Left hindlimb (tissue), 1 donor: ENCODE measurements at regions not wholly inside any gene's neighbourhood (a gene's known extent, or its start where the extent isn't known, plus 50 kb on each side); places are given as distances from the start of the nearest gene placed in this dataset.

Source experiments
- DNase-seq: peaks from one replicate; pipeline ENCODE4 v3.0.0-alpha.2; 2018

DNA sequence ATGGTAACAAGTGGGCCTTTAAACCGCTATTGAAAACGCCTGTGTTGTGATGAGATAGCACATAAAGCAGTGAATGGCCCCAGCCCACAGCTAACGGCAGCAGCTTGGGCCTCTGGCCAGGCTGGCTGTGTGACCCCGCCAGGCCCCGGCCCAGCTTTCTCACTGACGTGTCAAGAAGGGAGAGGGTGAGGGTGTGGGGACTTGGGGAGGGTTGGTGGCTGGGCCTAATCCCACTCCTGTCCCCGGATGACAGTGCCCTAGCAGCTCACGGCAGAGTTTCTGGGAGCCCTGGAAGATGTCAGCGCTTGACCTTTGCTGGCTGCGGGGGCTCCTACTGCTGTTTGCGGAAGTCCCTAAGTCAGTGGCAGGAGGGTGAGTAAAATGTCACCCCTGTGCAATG lies 88.9 kb upstream of the SHH start:
- DNase-seq: no peak

DNA sequence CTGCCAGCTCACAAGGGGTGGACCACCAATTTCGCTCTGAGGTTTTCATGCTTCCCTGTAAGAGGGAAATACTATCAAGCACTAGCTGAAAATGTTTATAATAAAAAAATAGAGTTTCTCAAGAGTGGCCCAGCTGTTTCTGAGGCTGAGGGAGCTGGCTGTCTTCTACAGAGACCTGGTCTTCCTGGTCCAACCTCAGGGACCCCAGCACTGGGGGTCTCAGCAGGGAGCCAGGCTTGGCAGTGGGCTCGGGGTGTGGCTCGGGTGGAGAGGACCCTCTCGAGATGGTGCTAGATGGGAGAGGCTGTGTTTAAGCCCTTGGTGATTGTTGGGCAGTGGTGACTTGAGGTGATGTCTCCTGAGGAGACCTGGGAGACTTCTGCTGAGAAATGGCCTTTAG lies 87.3 kb upstream of the SHH start:
- DNase-seq: no peak

- no peak for DNase-seq
Measured at GRCh38 chr7:155897758-155898386, 85.6 kb upstream of the SHH start.

DNA sequence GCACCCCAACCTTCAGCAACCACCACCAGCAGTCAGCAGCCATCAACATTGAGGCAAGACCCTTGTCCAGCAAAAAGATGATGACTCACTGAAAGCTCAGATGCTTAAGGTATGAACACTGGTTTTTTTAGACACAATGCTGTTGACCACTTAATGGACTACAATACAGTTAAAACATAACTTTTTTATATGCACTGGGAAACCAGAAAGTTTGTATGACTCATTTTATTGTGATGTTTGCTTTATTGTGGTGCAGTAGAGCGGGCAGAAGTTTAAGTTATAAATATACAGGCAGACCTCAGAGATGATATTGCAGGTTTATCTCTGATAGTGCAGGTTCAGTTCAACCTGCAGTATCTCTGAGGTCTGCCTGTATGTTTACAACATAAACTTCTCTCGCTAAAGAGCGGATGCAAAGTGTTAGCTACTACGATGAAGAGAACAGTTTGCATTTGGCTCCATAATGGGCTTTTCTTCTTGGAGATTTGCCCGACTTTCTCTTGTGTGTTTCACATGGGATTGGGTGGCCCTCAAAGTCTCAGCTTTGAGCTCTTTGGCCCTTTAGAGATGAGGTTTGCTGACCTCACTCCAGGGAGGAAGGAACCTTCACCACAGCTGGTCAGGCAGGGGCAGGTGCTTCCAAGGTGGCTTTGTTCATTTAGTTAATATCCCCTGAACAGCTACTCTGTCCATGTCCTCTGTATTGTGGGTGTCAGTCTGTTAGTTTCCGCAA lies 84.4 kb upstream of the SHH start:
- no peak for DNase-seq

DNA sequence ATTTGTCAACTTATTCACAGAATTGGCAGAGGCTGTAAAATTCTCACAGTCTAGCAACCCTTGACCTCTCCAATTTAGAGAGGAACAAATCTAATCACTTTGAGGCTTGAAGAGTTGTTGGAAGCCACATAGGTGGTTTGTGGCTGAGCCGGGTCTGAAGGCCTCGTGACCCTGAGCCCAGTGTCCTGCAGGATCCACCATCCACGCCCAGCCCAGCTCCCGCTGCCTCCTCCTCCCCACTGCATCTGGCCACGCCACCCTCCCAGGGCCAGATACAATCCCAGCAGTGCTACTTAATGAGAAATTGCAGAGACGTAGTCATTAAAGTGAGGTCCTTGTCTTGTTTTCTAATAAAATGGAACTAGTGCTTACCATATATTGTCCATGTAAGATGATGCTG lies 81.4 kb upstream of the SHH start:
- DNase-seq: no peak

GRCh38 chr7:155893176-155893575 lies 80.9 kb upstream of the SHH start:
- no peak for DNase-seq

- no peak for DNase-seq
Measured at GRCh38 chr7:155889636-155890511, 77.6 kb upstream of the SHH start.

GRCh38 chr7:155887174-155887525 lies 74.9 kb upstream of the SHH start:
- no peak for DNase-seq

- DNase-seq: no peak
Measured at GRCh38 chr7:155886391-155887173, 74.3 kb upstream of the SHH start.

GRCh38 chr7:155885167-155886155 lies 73.2 kb upstream of the SHH start:
- peak; percentile 45 for DNase-seq

DNA sequence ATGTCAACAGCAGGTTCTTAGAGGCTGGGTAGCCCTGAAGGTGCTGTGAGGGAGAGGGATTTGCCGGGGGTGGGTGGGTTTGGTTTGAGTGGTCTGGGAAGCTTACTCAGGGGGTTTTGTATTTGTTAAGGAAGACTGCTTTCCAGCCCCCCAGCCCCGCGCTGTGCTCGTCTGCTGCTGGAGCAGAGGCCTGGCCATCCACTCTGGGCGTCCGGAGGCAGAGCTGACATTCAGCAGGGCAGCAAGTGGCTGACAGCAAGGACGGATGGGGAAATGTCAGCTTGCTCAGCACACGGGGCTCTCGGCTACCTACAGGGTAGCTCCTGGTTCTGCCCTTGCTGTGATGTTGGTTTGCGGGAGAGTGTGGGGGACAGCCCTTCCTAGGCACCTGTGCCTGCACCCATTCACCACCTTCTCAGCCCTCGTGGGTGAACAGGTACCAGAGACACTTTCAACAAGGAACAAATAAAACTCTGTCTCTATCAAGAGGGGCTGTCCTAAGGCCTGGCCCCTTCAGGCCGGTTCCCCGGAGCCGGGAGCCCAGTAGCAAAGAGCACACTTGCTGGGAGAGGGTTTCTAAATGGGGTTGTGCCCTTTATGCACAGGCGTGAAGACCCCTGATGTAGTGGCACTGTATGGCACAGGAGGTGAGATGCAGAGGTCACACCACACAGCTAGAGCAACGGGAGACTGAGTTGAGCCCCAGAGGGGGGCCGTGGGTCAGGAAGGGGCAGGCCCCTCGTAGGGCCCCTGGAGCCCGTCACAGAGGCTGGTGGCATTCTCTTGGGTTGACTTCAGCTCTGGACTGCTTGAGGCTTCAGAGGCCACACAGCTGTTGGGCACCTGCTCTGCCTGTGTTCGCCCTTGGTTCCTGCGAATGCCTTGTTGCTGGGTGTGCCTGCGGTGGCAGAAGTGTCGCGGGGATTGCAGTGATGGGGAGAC lies 72.2 kb upstream of the SHH start:
- no peak for DNase-seq

DNA sequence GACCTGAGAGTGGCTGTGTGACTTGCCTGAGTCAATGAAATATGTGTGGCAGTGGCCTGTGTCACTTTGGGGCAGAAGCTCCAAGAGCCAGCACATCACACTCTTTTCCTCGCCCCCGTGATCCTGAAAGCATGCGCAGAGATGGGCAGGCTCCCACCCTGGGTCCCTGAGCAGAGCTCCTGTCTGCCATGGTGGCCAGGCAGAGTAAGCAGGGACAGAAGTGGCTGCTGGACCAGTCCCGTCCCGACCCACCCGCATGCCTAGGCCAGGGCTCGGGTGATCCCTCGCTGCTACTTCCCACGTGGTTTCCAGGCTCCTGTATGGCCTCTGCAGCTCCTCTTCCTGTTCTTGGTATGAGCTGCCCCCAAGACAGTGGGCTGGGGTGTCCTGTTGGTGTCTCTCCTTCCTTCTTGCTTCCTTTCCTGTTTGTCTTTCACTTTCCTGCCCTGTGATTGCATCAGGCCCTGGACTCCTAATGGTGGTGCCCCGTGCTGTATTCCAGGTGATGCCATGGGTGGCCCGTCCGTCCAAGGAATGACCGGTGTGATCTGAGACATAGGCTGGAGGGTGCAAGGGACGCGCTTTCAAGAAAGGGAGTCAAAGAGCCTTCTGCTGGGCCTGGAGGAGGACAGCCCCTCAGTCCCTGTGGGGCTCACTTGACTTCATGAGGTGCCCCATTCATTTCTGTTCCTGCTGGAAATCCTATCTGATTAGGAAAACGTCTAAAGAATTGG lies 71.4 kb upstream of the SHH start:
- DNase-seq: no peak

- no peak for DNase-seq
Measured at GRCh38 chr7:155882596-155882995, 70.3 kb upstream of the SHH start.

GRCh38 chr7:155881471-155882350 lies 69.4 kb upstream of the SHH start:
- no peak for DNase-seq

- DNase-seq: no peak
Measured at GRCh38 chr7:155880721-155881120, 68.5 kb upstream of the SHH start.

DNA sequence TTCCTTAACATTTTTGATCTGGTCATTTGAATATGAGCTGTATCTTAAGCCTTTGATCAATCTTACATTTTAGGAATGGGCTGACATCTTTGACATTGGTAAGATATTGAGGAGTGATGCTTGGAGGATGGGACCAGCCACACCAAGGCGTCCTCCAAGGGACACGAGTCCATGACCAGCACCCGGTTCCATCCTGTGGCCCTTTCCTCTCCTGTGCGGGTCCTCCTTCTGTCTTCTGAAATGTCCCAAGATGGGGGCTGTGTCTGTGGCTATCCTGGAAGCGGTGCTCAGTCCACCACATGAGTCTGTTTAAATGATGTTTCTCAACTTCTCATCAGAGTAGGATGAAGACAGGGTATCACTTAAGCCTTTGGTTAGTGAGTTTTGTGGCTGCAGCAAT lies 67.3 kb upstream of the SHH start:
- DNase-seq: no peak

- no peak for DNase-seq
Measured at GRCh38 chr7:155878674-155879073, 66.4 kb upstream of the SHH start.

DNA sequence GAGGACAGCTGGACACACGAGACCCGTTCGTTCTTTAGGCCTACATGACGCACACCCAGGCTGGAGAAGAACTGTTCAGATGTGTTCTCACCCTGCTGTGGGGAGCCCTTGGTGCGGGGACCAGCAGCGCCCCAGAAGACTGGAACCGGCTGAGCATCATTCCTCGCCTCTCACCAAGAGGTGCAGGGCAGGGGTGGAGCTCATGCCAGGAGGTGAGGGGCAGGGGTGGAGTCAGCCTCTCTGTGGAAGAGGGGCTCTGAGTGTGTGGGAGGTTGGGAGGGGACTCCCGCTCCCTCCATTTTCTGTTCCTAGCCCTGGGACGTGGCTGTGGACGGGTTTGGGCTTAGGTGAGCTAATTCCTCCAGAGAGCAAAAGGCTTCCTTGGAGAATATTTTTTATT lies 66.0 kb upstream of the SHH start:
- DNase-seq: no peak

- no peak for DNase-seq
Measured at GRCh38 chr7:155877167-155877566, 64.9 kb upstream of the SHH start.
